Lower leg skin (tissue), 3 donors: ENCODE measurements at regions not wholly inside any gene's neighbourhood (a gene's known extent, or its start where the extent isn't known, plus 50 kb on each side); places are given as distances from the start of the nearest gene placed in this dataset.

ENCODE experiments used
- POLR2A ChIP-seq, 2 donors: fragments of 450-650 bp; IDR thresholded peaks; one replicate each; pipeline ENCODE4 v1.6.1; 2016 to 2017; ENCODE audit warnings: antibody characterized with exemption in 2 of 2, mild to moderate bottlenecking in 1 of 2, moderate library complexity in 1 of 2
- TF ChIP-seq, protein P1 (sequence below), 3 donors: fragments of 450-650 bp; IDR thresholded peaks; one replicate each; pipeline ENCODE4 v1.5.1; 2016; ENCODE audit warnings: antibody characterized with exemption in 3 of 3, mild to moderate bottlenecking in 3 of 3, moderate library complexity in 2 of 3

GRCh38 chr7:121456785-121457359, 60.8 kb upstream of the FAM3C start:
- TF ChIP-seq, protein P1, sequence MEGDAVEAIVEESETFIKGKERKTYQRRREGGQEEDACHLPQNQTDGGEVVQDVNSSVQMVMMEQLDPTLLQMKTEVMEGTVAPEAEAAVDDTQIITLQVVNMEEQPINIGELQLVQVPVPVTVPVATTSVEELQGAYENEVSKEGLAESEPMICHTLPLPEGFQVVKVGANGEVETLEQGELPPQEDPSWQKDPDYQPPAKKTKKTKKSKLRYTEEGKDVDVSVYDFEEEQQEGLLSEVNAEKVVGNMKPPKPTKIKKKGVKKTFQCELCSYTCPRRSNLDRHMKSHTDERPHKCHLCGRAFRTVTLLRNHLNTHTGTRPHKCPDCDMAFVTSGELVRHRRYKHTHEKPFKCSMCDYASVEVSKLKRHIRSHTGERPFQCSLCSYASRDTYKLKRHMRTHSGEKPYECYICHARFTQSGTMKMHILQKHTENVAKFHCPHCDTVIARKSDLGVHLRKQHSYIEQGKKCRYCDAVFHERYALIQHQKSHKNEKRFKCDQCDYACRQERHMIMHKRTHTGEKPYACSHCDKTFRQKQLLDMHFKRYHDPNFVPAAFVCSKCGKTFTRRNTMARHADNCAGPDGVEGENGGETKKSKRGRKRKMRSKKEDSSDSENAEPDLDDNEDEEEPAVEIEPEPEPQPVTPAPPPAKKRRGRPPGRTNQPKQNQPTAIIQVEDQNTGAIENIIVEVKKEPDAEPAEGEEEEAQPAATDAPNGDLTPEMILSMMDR (IDR thresholded peaks at IDR 0.05): no peak
- TF ChIP-seq POLR2A (IDR thresholded peaks at IDR 0.05): no peak
